Trophoblast cell (in vitro differentiated cells and primary cell): ENCODE measurements at regions not wholly inside any gene's neighbourhood (a gene's known extent, or its start where the extent isn't known, plus 50 kb on each side); places are given as distances from the start of the nearest gene placed in this dataset.
A peak's percentile ranks its signal among the peaks of the same experiment; 100 is the strongest.
"Not testable (repeated sequence)": the region's sequence is repeated elsewhere in the genome, so short reads cannot be mapped to it uniquely, and the experiment has no call there.

ENCODE experiments used
- DNase-seq, 2 donors: peaks; one replicate each; pipeline ENCODE4 v3.0.0-alpha.2; 2016
- H2AFZ ChIP-seq: 2 replicates; pipeline ENCODE4 v1.6.1; 2013; ENCODE audit warnings: low read length, moderate library complexity, mild to moderate bottlenecking; ENCODE audit not compliant: insufficient read depth, poor library complexity
- H2AK5ac ChIP-seq: 2 replicates; pipeline ENCODE4 v1.6.1; 2013; ENCODE audit warnings: mild to moderate bottlenecking, low read length
- H2BK120ac ChIP-seq: 2 replicates; pipeline ENCODE4 v1.6.1; 2013; ENCODE audit warnings: low read length, mild to moderate bottlenecking, moderate library complexity; ENCODE audit not compliant: insufficient read depth, poor library complexity
- H2BK12ac ChIP-seq: 2 replicates; pipeline ENCODE4 v1.6.1; 2013; ENCODE audit warnings: mild to moderate bottlenecking, low read length, moderate library complexity
- H2BK5ac ChIP-seq: 2 replicates; pipeline ENCODE4 v1.6.1; 2013; ENCODE audit warnings: low read length, low read depth, moderate library complexity, mild to moderate bottlenecking; ENCODE audit not compliant: poor library complexity
- H3K14ac ChIP-seq: 2 replicates; pipeline ENCODE4 v1.6.1; 2013; ENCODE audit warnings: mild to moderate bottlenecking, low read length
- H3K18ac ChIP-seq: 2 replicates; pipeline ENCODE4 v1.6.1; 2013; ENCODE audit warnings: mild to moderate bottlenecking, low read length
- H3K23ac ChIP-seq: 2 replicates; pipeline ENCODE4 v1.6.1; 2013; ENCODE audit warnings: low read length
- H3K27ac ChIP-seq: 2 replicates; pipeline ENCODE4 v1.5.1; 2013; ENCODE audit warnings: low read depth, mild to moderate bottlenecking, inconsistent platforms, low read length, moderate library complexity
- H3K27me3 ChIP-seq: 2 replicates; pipeline ENCODE4 v1.6.1; 2013; ENCODE audit warnings: inconsistent platforms, mild to moderate bottlenecking, low read length, moderate library complexity; ENCODE audit not compliant: insufficient read depth
- H3K36me3 ChIP-seq, 2 experiments: 1 replicate in 1 of 2; 2 replicates in 1 of 2; pipeline ENCODE4 v1.6.1; 2013; ENCODE audit warnings: low read length in 2 of 2, mild to moderate bottlenecking in 2 of 2, moderate library complexity in 1 of 2; ENCODE audit not compliant: insufficient read depth in 2 of 2, control insufficient read depth in 1 of 2
- H3K4ac ChIP-seq: 2 replicates; pipeline ENCODE4 v1.6.1; 2013; ENCODE audit warnings: low read depth, mild to moderate bottlenecking, low read length, moderate library complexity
- H3K4me1 ChIP-seq, 2 experiments: 1 replicate in 1 of 2; 2 replicates in 1 of 2; pipeline ENCODE4 v1.6.1; 2013; ENCODE audit warnings: low read length in 2 of 2, mild to moderate bottlenecking in 2 of 2, moderate library complexity in 1 of 2; ENCODE audit not compliant: insufficient read depth in 2 of 2, control insufficient read depth in 1 of 2
- H3K4me2 ChIP-seq: 2 replicates; pipeline ENCODE4 v1.6.1; 2013; ENCODE audit warnings: inconsistent platforms, mild to moderate bottlenecking, low read length, moderate library complexity
- H3K4me3 ChIP-seq: 2 replicates; pipeline ENCODE4 v1.5.1; 2013; ENCODE audit warnings: mild to moderate bottlenecking, low read depth, low read length, inconsistent platforms
- H3K79me1 ChIP-seq: one replicate; pipeline ENCODE4 v1.6.1; 2013; ENCODE audit warnings: low read length
- H3K79me2 ChIP-seq: 2 replicates; pipeline ENCODE4 v1.6.1; 2013; ENCODE audit warnings: low read length, mild to moderate bottlenecking; ENCODE audit not compliant: control insufficient read depth, insufficient read depth, poor library complexity
- H3K9ac ChIP-seq: 2 replicates; pipeline ENCODE4 v1.6.1; 2013; ENCODE audit warnings: mild to moderate bottlenecking, low read length
- H3K9me3 ChIP-seq: 2 replicates; pipeline ENCODE4 v1.6.1; 2013; ENCODE audit warnings: low read depth, mild to moderate bottlenecking, control low read depth, inconsistent platforms, low read length; ENCODE audit not compliant: insufficient read depth
- H4K12ac ChIP-seq: 2 replicates; pipeline ENCODE4 v1.6.1; 2013; ENCODE audit warnings: low read depth, mild to moderate bottlenecking, low read length, moderate library complexity
- H4K8ac ChIP-seq: 2 replicates; pipeline ENCODE4 v1.6.1; 2013; ENCODE audit warnings: low read depth, mild to moderate bottlenecking, low read length, moderate library complexity
- H4K91ac ChIP-seq: one replicate; pipeline ENCODE4 v1.6.1; 2013; ENCODE audit warnings: low read depth, mild to moderate bottlenecking, low read length, moderate library complexity
- WGBS: extraction: QIAGEN DNeasy Blood & Tissue Kit; methylation state at CpG from one replicate; pipeline ENCODE4 v1.1.7; 2013; ENCODE audit warnings: missing lambda C conversion rate; ENCODE audit not compliant: insufficient read length, insufficient coverage; ENCODE audit errors: extremely low coverage; 5-methylcytosine and 5-hydroxymethylcytosine counted together

- H2BK12ac ChIP-seq, result peak overlapping the region; percentile 63
- no peaks in the 10 kb centered on the region for H3K4me1 ChIP-seq
- no peak overlapping the region for H3K27ac ChIP-seq
- no CpG with 5 or more reads among the region's 66 CpGs for WGBS
- H4K91ac ChIP-seq, result peak overlapping the region; percentile 67
- peak overlapping the region; percentile 70 for H3K4me3 ChIP-seq
- H3K9me3 ChIP-seq, result no peaks in the 10 kb centered on the region
- peak overlapping the region; percentile 7 for H3K4ac ChIP-seq
- peaks cover 7% of the 10 kb centered on the region for H3K79me1 ChIP-seq
- no peak overlapping the region for H2BK5ac ChIP-seq
- peak overlapping the region; percentile 83 for H2BK120ac ChIP-seq
- peak in 1 of 2 donors; percentile 14 for DNase-seq
- no peak overlapping the region for H2AK5ac ChIP-seq
- peak overlapping the region; percentile 93 for H2AFZ ChIP-seq
- peak overlapping the region; percentile 33 for H3K14ac ChIP-seq
- no peaks in the 10 kb centered on the region for H3K27me3 ChIP-seq
- no peak overlapping the region for H3K9ac ChIP-seq
- H3K23ac ChIP-seq, result no peak overlapping the region
- H4K12ac ChIP-seq, result peak overlapping the region; percentile 34
- peak overlapping the region; percentile 58 for H3K18ac ChIP-seq
- H3K4me2 ChIP-seq, result peak overlapping the region; percentile 75
- H4K8ac ChIP-seq, result peak overlapping the region; percentile 81
- H3K36me3 ChIP-seq, result no peaks in the 10 kb centered on the region
- H3K79me2 ChIP-seq, result peaks cover 2% of the 10 kb centered on the region
These were observed 95.2 kb upstream of the HMGA2 start for GRCh38 chr12:65728848-65729793.

- H3K18ac ChIP-seq, result no peak overlapping the region
- H4K91ac ChIP-seq, result no peak overlapping the region
- H2BK12ac ChIP-seq, result no peak overlapping the region
- no peak overlapping the region for H3K14ac ChIP-seq
- no peak overlapping the region for H2AFZ ChIP-seq
- no peak overlapping the region for H3K23ac ChIP-seq
- H3K79me1 ChIP-seq, result peaks cover 7% of the 10 kb centered on the region
- no peak for DNase-seq
- H3K79me2 ChIP-seq, result peaks cover 2% of the 10 kb centered on the region
- no peaks in the 10 kb centered on the region for H3K4me1 ChIP-seq
- no peak overlapping the region for H4K8ac ChIP-seq
- no peak overlapping the region for H3K27ac ChIP-seq
- H3K36me3 ChIP-seq, result no peaks in the 10 kb centered on the region
- no peak overlapping the region for H3K4me3 ChIP-seq
- no peaks in the 10 kb centered on the region for H3K27me3 ChIP-seq
- H3K4ac ChIP-seq, result no peak overlapping the region
- WGBS, result no CpG with 5 or more reads among the region's 4 CpGs
- no peak overlapping the region for H3K4me2 ChIP-seq
- H3K9ac ChIP-seq, result no peak overlapping the region
- H2BK5ac ChIP-seq, result no peak overlapping the region
- no peak overlapping the region for H2BK120ac ChIP-seq
- H3K9me3 ChIP-seq, result no peaks in the 10 kb centered on the region
- H4K12ac ChIP-seq, result no peak overlapping the region
- no peak overlapping the region for H2AK5ac ChIP-seq
These were observed 92.5 kb upstream of the HMGA2 start for GRCh38 chr12:65731771-65732170.

- not testable (repeated sequence) for H4K8ac ChIP-seq, H3K14ac ChIP-seq, H2BK5ac ChIP-seq, H3K27me3 ChIP-seq, H3K9me3 ChIP-seq, H3K4me2 ChIP-seq, H3K9ac ChIP-seq, H3K23ac ChIP-seq, H3K4me1 ChIP-seq, H4K91ac ChIP-seq, H3K27ac ChIP-seq, H3K79me1 ChIP-seq, H2AFZ ChIP-seq, H2BK12ac ChIP-seq, H3K18ac ChIP-seq, H3K36me3 ChIP-seq, H3K4me3 ChIP-seq, H3K4ac ChIP-seq, H3K79me2 ChIP-seq, H4K12ac ChIP-seq, H2BK120ac ChIP-seq, DNase-seq, H2AK5ac ChIP-seq
- no CpG with 5 or more reads among the region's 2 CpGs for WGBS
These were observed 90.6 kb upstream of the HMGA2 start for GRCh38 chr12:65733643-65734042.

- Histone ChIP-seq H4K91ac (no peak overlapping the region), H4K12ac (no peak overlapping the region), H2BK5ac (no peak overlapping the region), H3K23ac (no peak overlapping the region), H3K79me1 (peaks cover 2% of the 10 kb centered on the region), H3K4me1 (no peaks in the 10 kb centered on the region), H3K4ac (no peak overlapping the region), H4K8ac (no peak overlapping the region), H2AFZ (no peak overlapping the region), H3K4me3 (no peak overlapping the region), H2BK120ac (no peak overlapping the region), H3K9me3 (no peaks in the 10 kb centered on the region), H2BK12ac (no peak overlapping the region), H3K27ac (no peak overlapping the region), H3K18ac (no peak overlapping the region), H3K14ac (no peak overlapping the region), H3K27me3 (no peaks in the 10 kb centered on the region), H3K79me2 (no peaks in the 10 kb centered on the region), H3K4me2 (no peak overlapping the region), H2AK5ac (no peak overlapping the region), H3K9ac (no peak overlapping the region), H3K36me3 (no peaks in the 10 kb centered on the region)
- no CpG with 5 or more reads among the region's 2 CpGs for WGBS
- DNase-seq, result no peak
These were observed 90.1 kb upstream of the HMGA2 start for GRCh38 chr12:65734226-65734625.
